GM20000 (cell line): ENCODE measurements at regions not wholly inside any gene's neighbourhood (a gene's known extent, or its start where the extent isn't known, plus 50 kb on each side); places are given as distances from the start of the nearest gene placed in this dataset.

ENCODE experiments used
- DNase-seq: peaks from one replicate; pipeline ENCODE4 v3.0.0; 2012; ENCODE audit warnings: low spot score
- TF ChIP-seq, protein P1 (sequence below): IDR thresholded peaks from 2 replicates; pipeline ENCODE4 v1.5.1; 2012; ENCODE audit warnings: mild to moderate bottlenecking, control low read depth; ENCODE audit errors: extremely low read depth, missing control alignments

DNA sequence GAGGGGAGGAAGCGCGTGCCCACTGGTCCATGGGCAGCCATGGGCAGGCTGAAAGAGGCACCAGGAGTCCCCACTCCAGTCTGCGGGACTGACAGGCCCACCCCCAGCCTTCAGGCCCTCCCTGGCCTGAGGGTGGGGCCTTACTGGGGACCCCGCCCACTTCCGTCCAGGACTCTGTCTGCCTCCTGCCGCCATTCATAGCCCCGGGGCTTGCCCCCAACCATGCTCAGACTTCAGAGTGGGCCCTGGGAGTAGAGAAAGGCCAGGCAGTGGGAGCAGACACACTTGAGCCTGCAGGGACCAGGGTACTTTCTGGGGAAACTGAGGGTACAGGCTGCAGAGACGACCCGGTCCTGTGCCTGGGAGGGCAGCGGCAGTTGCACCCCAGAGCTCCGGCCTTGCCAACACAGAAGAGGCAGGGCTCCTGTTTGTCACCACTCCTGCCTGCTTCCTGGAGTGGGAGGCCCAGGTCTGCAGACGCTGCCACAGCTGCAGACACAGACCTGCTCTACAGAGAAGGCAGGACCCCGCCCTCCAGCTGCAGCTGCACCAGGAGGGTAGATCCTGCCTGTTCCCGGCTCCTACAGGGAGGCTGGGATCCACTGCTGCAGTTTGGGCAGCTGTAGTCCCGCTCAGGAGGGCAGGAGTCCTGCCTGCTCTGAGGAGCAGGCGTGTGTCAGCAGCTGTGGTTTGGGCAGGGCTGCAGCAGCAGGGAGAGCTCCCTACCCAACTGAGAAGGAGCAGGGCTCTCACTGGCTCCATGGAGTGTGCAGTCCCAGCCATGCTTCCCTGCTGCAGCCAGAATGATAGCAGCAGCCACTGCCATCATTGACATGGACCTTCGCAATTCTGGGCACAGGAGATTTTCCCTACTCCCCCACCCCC is 387.9 kb upstream of the ANO3 start:
- TF ChIP-seq, protein P1, sequence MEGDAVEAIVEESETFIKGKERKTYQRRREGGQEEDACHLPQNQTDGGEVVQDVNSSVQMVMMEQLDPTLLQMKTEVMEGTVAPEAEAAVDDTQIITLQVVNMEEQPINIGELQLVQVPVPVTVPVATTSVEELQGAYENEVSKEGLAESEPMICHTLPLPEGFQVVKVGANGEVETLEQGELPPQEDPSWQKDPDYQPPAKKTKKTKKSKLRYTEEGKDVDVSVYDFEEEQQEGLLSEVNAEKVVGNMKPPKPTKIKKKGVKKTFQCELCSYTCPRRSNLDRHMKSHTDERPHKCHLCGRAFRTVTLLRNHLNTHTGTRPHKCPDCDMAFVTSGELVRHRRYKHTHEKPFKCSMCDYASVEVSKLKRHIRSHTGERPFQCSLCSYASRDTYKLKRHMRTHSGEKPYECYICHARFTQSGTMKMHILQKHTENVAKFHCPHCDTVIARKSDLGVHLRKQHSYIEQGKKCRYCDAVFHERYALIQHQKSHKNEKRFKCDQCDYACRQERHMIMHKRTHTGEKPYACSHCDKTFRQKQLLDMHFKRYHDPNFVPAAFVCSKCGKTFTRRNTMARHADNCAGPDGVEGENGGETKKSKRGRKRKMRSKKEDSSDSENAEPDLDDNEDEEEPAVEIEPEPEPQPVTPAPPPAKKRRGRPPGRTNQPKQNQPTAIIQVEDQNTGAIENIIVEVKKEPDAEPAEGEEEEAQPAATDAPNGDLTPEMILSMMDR = no peak
- no peak for DNase-seq

DNA sequence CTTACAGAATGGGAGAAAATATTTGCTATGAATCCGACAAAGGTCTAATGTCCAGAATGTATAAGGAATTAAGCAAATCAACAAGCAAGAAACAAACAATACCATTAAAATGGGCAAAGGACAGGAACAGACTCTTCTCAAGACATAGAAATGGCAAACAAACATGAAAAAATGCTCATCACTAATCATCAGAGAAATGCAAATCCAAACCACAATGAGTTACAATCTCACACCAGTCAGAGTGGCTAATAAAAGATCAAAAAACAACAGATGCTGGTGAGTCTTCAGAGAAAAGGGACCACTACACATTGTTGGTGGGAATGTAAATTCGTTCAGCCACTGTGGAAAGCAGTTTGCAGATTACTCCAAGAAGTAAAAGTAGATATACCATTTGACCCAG is 382.0 kb upstream of the ANO3 start:
- TF ChIP-seq, protein P1 = no peak
- DNase-seq = no peak

DNA sequence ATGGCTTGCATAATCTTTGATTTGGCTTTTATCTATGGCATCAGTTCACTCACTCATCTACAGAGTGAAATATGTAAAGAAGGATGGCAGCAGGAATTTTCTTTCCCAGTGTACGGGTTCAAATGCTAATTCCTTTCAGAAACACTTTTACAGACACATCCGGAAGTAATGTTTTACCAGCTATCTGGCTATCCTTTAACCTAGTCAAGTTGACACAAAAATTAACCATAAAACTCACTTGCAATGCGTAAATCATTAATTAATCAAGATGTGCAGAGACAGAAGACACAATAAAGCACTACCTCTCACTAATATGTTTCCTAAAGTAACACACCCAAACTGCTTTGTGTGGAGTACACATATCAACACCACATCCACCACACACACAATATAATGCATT is 378.9 kb upstream of the ANO3 start:
- TF ChIP-seq, protein P1 = no peak
- DNase-seq = no peak

DNA sequence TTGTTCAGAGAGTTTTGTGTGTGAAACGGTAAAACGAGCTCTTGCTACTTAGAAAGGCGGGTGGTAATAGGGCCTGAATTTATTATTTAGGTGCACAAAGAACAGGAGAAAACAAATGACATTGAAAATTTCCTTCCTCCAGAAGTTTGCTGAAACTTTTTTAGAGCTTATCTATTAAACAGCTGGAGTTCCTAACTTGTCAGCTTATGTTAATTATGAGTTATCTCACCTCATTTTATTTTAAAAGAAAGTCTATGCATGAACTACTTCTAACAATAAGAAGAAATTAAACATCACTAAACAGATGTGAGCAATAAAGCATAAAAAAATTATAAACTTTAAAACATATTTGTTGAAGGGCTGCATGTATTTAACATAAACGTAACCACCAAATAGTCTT is 373.9 kb upstream of the ANO3 start:
- no peak for DNase-seq
- TF ChIP-seq, protein P1 = no peak

DNA sequence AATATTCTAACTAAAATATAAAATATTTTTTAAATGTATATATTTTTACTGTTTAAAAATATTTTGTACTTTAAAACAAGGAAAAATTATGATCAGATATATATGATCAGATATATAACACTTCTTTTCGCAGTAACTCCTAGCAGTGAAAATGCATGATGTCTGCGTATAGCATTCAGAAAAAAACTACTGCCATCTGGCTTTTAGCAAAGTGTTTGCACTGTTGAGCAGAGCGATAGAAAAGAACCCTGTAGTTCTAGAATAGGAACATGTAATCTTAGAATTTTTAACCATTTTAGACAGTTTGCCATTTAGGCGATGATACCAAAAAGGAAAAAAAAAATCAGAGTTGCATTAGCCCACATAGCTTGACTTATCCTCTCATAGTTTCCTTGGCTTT is 370.4 kb upstream of the ANO3 start:
- DNase-seq = no peak
- TF ChIP-seq, protein P1 = no peak

DNA sequence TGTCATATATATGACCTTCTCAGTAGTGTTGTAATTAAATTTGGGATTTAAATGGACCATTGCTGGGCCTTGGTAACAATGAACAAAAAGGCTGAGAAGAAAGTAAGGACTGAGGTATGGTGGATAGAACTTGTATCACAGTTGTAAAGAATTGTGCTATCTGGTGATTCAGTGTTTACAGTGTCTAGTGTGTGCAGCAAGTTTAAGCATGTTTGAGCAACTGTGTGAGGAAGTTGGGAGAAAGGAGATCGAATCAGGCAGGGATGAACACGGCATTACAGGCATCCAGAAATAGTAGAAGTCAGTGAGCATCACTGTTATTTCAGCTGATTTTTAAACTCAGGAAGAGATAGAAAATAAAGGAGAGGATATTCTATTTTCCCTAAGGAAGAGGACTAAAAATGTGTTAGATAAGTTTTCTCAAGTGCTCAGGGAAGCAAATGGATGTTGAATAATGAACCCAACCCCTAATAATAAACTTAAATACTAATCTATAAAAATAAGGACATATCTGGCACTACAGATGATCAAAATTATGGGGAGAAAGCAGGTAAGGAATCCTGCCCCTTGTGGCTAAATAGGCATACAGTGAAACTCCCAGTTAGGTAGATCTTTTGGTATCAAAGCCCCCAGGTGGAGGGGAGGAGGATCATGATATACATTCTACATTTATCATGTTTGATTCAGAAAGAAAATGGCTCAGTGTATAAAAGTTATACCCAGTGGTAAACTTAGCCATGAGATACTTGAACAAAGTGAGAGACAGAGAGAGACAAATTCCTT is 361.0 kb upstream of the ANO3 start:
- TF ChIP-seq, protein P1 = no peak
- no peak for DNase-seq

DNA sequence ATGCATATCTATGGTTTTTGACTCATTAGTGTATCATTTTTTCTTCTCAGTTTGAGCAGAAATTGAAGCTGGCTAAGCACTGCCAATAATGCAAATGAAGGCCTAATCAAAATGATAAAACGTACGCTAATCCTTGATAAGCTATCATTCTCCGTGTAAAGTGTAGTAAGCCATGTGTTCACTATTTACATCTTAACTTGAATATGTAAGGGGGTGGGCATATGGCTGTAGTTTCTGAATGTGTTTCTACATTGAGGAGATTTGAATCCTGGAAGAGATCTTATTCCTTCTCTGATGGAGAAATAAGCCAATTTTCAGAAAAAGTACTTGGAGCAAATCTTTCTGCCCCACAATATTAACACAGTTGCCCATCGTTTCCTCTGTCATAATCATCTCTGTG is 351.8 kb upstream of the ANO3 start:
- TF ChIP-seq, protein P1 = no peak
- DNase-seq = no peak
